PC-3 (cell line): ENCODE measurements at regions not wholly inside any gene's neighbourhood (a gene's known extent, or its start where the extent isn't known, plus 50 kb on each side); places are given as distances from the start of the nearest gene placed in this dataset.

Source experiments
- ATAC-seq: fragments of 200-7000 bp; cut with Tn5 transposase; 2 replicates; pipeline ENCODE4 v1.9.1; 2020; ENCODE audit warnings: mild to moderate bottlenecking, moderate library complexity
- BruUV-seq: library from RNA; stranded (reverse); fragments of 400-500 nt; replicated peaks from 2 replicates; lab custom pipeline; 2021; lab: Mats Ljungman, UMichigan
- CTCF ChIA-PET: fragments of 300-600 bp; sonication (Branson Sonifier 250); formaldehyde crosslinking; loops from one replicate; lab custom pipeline; 2022; ENCODE audit warnings: antibody characterized with exemption; lab: Charles Lee
- POLR2A ChIA-PET: fragments of 300-600 bp; sonication (Branson Sonifier 250); formaldehyde crosslinking; loops from one replicate; lab custom pipeline; 2022; ENCODE audit warnings: antibody characterized with exemption; ENCODE audit not compliant: unreplicated experiment; lab: Charles Lee
- DNase-seq: peaks from one replicate; pipeline ENCODE4 v3.0.0-alpha.2; 2015
- H2AFZ ChIP-seq: fragments of 300-600 bp; sonication (generic); 2 replicates; pipeline ENCODE4 v1.6.0; 2016; ENCODE audit warnings: antibody characterized with exemption, low read length
- H3F3A ChIP-seq: fragments of 300-600 bp; sonication (generic); one replicate; pipeline ENCODE4 v1.6.0; 2017; ENCODE audit warnings: antibody characterized with exemption, low read length, control low read depth, mild to moderate bottlenecking; ENCODE audit not compliant: unreplicated experiment
- H3K27ac ChIP-seq: fragments of 300-600 bp; sonication (generic); 2 replicates; pipeline ENCODE4 v1.5.1; 2016; ENCODE audit warnings: mild to moderate bottlenecking, low read length
- H3K27me3 ChIP-seq: fragments of 300-600 bp; sonication (generic); 2 replicates; pipeline ENCODE4 v1.6.1; 2016; ENCODE audit warnings: low read length, mixed read lengths
- H3K36me3 ChIP-seq: fragments of 300-600 bp; sonication (generic); 2 replicates; pipeline ENCODE4 v1.6.1; 2016; ENCODE audit warnings: low read depth, mixed run types, low read length, mixed read lengths
- H3K4me1 ChIP-seq: fragments of 300-600 bp; sonication (generic); 2 replicates; pipeline ENCODE4 v1.5.1; 2016; ENCODE audit warnings: low read length; ENCODE audit not compliant: insufficient read depth
- H3K4me2 ChIP-seq: fragments of 300-600 bp; sonication (generic); 2 replicates; pipeline ENCODE4 v1.6.0; 2016; ENCODE audit warnings: low read length
- H3K4me3 ChIP-seq: fragments of 300-600 bp; sonication (generic); 2 replicates; pipeline ENCODE4 v1.5.1; 2016; ENCODE audit warnings: mild to moderate bottlenecking, low read length, mixed read lengths
- H3K79me2 ChIP-seq: fragments of 300-600 bp; sonication (generic); 2 replicates; pipeline ENCODE4 v1.6.1; 2017; ENCODE audit warnings: low read length, mixed read lengths
- H3K9ac ChIP-seq: fragments of 300-600 bp; sonication (generic); 2 replicates; pipeline ENCODE4 v1.6.0; 2016; ENCODE audit warnings: mild to moderate bottlenecking, low read length
- H3K9me2 ChIP-seq: fragments of 300-600 bp; sonication (generic); replicated peaks from 2 replicates; pipeline ENCODE4 v1.6.1; 2016; ENCODE audit warnings: mixed run types, low read length, mixed read lengths
- H3K9me3 ChIP-seq: fragments of 300-600 bp; sonication (generic); 2 replicates; pipeline ENCODE4 v1.6.1; 2016; ENCODE audit warnings: low read length, mixed read lengths
- H4K20me1 ChIP-seq: fragments of 300-600 bp; sonication (generic); 2 replicates; pipeline ENCODE4 v1.6.1; 2016; ENCODE audit warnings: low read length, mixed read lengths
- CTCF ChIP-seq: fragments of 300-600 bp; sonication (generic); conservative IDR thresholded peaks from 2 replicates; pipeline ENCODE4 v1.5.1; 2017; ENCODE audit warnings: antibody characterized with exemption, low read depth, mild to moderate bottlenecking, low read length
- EZH2 ChIP-seq: fragments of 300-600 bp; sonication (generic); IDR thresholded peaks from one replicate; pipeline ENCODE4 v1.6.1; 2017; ENCODE audit warnings: antibody characterized with exemption, mild to moderate bottlenecking, low read length; ENCODE audit not compliant: unreplicated experiment
- EZH2phosphoT487 ChIP-seq: fragments of 300-600 bp; sonication (generic); IDR thresholded peaks from 2 replicates; pipeline ENCODE4 v1.6.1; 2018; ENCODE audit warnings: mild to moderate bottlenecking, antibody characterized with exemption, low read length, borderline replicate concordance
- intact Hi-C: fragments of 100-400 bp; cut with micrococcal nuclease; formaldehyde crosslinking; loops from 2 replicates; pipeline ENCODE4 v1.9.0; 2023

GRCh38 chr4:126109836-126110235 is 795.1 kb downstream of the FAT4 start:
- Histone ChIP-seq H3K9me2 (no peaks in the 10 kb centered on the region), H3F3A (no peaks in the 10 kb centered on the region), H4K20me1 (no peaks in the 10 kb centered on the region), H3K27me3 (no peaks in the 10 kb centered on the region), H3K4me1 (no peaks in the 10 kb centered on the region), H3K36me3 (no peaks in the 10 kb centered on the region), H3K4me3 (no peak overlapping the region), H3K4me2 (no peak overlapping the region), H2AFZ (no peak overlapping the region), H3K79me2 (no peaks in the 10 kb centered on the region), H3K9me3 (0 out of 2 replicates have a peak, but pooled peaks cover 3% of the 10 kb centered on the region), H3K9ac (no peak overlapping the region), H3K27ac (no peak overlapping the region)
- TF ChIP-seq EZH2phosphoT487 = no peak
- no peak for TF ChIP-seq EZH2
- no peak for TF ChIP-seq CTCF
- no TSS peak for BruUV-seq
- ATAC-seq (no peak), DNase-seq (no peak)
- POLR2A ChIA-PET = no interaction called here
- CTCF ChIA-PET = no interaction called here
- intact Hi-C loops = no loop called here

- no TSS peak for BruUV-seq
- no peak for TF ChIP-seq EZH2phosphoT487
- no peak for TF ChIP-seq CTCF
- TF ChIP-seq EZH2 = no peak
- CTCF ChIA-PET = no interaction called here
Measured at GRCh38 chr4:126113058-126113457, 798.3 kb downstream of the FAT4 start.

GRCh38 chr4:126123611-126124325 is 809.0 kb downstream of the FAT4 start:
- H2AFZ ChIP-seq = no peak overlapping the region
- H3K9ac ChIP-seq = no peak overlapping the region
- no peak for DNase-seq
- H3K36me3 ChIP-seq = no peaks in the 10 kb centered on the region
- H3K9me3 ChIP-seq = no peaks in the 10 kb centered on the region
- no peaks in the 10 kb centered on the region for H3K79me2 ChIP-seq
- POLR2A ChIA-PET = no interaction called here
- TF ChIP-seq CTCF = no peak
- no peak overlapping the region for H3K27ac ChIP-seq
- no peak overlapping the region for H3K4me3 ChIP-seq
- H3K9me2 ChIP-seq = no peaks in the 10 kb centered on the region
- no peaks in the 10 kb centered on the region for H3F3A ChIP-seq
- H4K20me1 ChIP-seq = no peaks in the 10 kb centered on the region
- no peaks in the 10 kb centered on the region for H3K4me1 ChIP-seq
- CTCF ChIA-PET = no interaction called here
- no TSS peak for BruUV-seq
- H3K27me3 ChIP-seq = no peaks in the 10 kb centered on the region
- ATAC-seq = no peak
- intact Hi-C loops = no loop called here
- H3K4me2 ChIP-seq = no peak overlapping the region

More at GRCh38 chr4:126113058-126113457, 798.3 kb downstream of the FAT4 start:
- Histone ChIP-seq H3K9ac (no peak overlapping the region), H3K4me1 (no peaks in the 10 kb centered on the region), H3K9me2 (no peaks in the 10 kb centered on the region), H3K27me3 (no peaks in the 10 kb centered on the region), H3K36me3 (no peaks in the 10 kb centered on the region), H3K4me2 (no peak overlapping the region), H3K79me2 (no peaks in the 10 kb centered on the region), H4K20me1 (no peaks in the 10 kb centered on the region), H3F3A (no peaks in the 10 kb centered on the region), H2AFZ (no peak overlapping the region), H3K27ac (no peak overlapping the region), H3K9me3 (0 out of 2 replicates have a peak, but pooled peaks cover 3% of the 10 kb centered on the region), H3K4me3 (no peak overlapping the region)
- POLR2A ChIA-PET = no interaction called here
- no peak for ATAC-seq
- no peak for DNase-seq
- intact Hi-C loops = no loop called here
